OCI-LY3 (cell line): ENCODE measurements at regions not wholly inside any gene's neighbourhood (a gene's known extent, or its start where the extent isn't known, plus 50 kb on each side); places are given as distances from the start of the nearest gene placed in this dataset.

Experiments used
- H2AFZ ChIP-seq: fragments of 200-600, 300-600 bp; shearing (Covaris generic); 2 replicates; pipeline ENCODE4 v1.6.0; 2014; ENCODE audit warnings: antibody characterized with exemption, low read depth, low read length
- H3K27ac ChIP-seq: fragments of 200-600, 300-600 bp; sonication (generic); 2 replicates; pipeline ENCODE4 v1.5.1; 2014; ENCODE audit warnings: mild to moderate bottlenecking, low read length, moderate library complexity, mixed read lengths
- H3K27me3 ChIP-seq: fragments of 200-600, 300-600 bp; sonication (generic); 2 replicates; pipeline ENCODE4 v1.6.1; 2014; ENCODE audit warnings: low read depth, low read length, mixed read lengths
- H3K36me3 ChIP-seq: fragments of 200-600, 300-600 bp; sonication (generic); replicated peaks from 2 replicates; pipeline ENCODE3; 2014; ENCODE audit warnings: low read depth, low read length, mixed read lengths
- H3K4me1 ChIP-seq: fragments of 300-600, 200-600 bp; sonication (generic); 2 replicates; pipeline ENCODE4 v1.6.1; 2014; ENCODE audit warnings: low read length, mixed read lengths
- H3K4me2 ChIP-seq: fragments of 200-600, 300-600 bp; sonication (generic); 2 replicates; pipeline ENCODE4 v1.6.1; 2014; ENCODE audit warnings: low read length, mixed read lengths
- H3K4me3 ChIP-seq: fragments of 300-600, 200-600 bp; sonication (generic); 2 replicates; pipeline ENCODE4 v1.5.1; 2014; ENCODE audit warnings: antibody characterized with exemption, mild to moderate bottlenecking, low read length, moderate library complexity
- H3K79me2 ChIP-seq: fragments of 300-600, 200-600 bp; shearing (Covaris generic); 2 replicates; pipeline ENCODE4 v1.6.1; 2014; ENCODE audit warnings: mild to moderate bottlenecking, low read length, mixed read lengths
- H3K9ac ChIP-seq: fragments of 300-600, 200-600 bp; shearing (Covaris generic); 2 replicates; pipeline ENCODE4 v1.6.0; 2014; ENCODE audit warnings: mild to moderate bottlenecking, low read length, moderate library complexity
- H3K9me3 ChIP-seq: fragments of 200-600, 300-600 bp; shearing (Covaris generic); 2 replicates; pipeline ENCODE4 v1.6.1; 2014; ENCODE audit warnings: low read length, mixed read lengths; ENCODE audit not compliant: insufficient read depth
- H4K20me1 ChIP-seq: fragments of 200-600, 300-600 bp; sonication (generic); 2 replicates; pipeline ENCODE4 v1.6.1; 2016; ENCODE audit warnings: low read length, mixed read lengths; ENCODE audit not compliant: insufficient read depth
- EZH2phosphoT487 ChIP-seq: fragments of 200-600 bp; shearing (Covaris generic); IDR thresholded peaks from 2 replicates; pipeline ENCODE4 v1.6.1; 2018; ENCODE audit warnings: antibody characterized with exemption, mixed run types, low read depth
- TF ChIP-seq, protein P1 (sequence below): fragments of 200-600, 300-600 bp; sonication (generic); IDR thresholded peaks from 2 replicates; pipeline ENCODE4 v1.5.1; 2014; ENCODE audit warnings: antibody characterized with exemption, low read length, low read depth

DNA sequence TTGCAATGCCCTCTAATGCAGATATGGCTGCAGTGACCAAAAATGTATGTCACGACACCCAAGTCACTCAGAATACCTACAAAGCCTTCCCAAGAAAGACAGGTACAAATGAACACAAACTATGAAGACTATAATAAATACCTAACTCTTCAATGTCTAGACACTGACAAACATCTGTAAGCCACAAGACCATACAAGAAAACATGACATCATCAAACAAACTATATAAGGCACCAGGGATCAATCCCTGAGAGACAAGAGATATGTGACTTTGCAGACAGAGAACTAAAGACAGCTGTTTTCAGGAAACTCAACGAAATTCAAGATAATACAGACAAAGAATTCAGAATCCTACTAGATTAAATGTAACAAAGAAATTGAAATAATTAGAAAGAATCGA, 603.7 kb downstream of the CDH9 start:
- Histone ChIP-seq H3K27me3 (no peaks in the 10 kb centered on the region), H3K9ac (no peak overlapping the region), H3K4me1 (no peaks in the 10 kb centered on the region), H3K9me3 (no peaks in the 10 kb centered on the region), H2AFZ (no peak overlapping the region), H3K36me3 (no peaks in the 10 kb centered on the region), H3K79me2 (no peaks in the 10 kb centered on the region), H3K27ac (no peak overlapping the region), H3K4me3 (no peak overlapping the region), H4K20me1 (no peaks in the 10 kb centered on the region), H3K4me2 (no peak overlapping the region)
- TF ChIP-seq, protein P1, sequence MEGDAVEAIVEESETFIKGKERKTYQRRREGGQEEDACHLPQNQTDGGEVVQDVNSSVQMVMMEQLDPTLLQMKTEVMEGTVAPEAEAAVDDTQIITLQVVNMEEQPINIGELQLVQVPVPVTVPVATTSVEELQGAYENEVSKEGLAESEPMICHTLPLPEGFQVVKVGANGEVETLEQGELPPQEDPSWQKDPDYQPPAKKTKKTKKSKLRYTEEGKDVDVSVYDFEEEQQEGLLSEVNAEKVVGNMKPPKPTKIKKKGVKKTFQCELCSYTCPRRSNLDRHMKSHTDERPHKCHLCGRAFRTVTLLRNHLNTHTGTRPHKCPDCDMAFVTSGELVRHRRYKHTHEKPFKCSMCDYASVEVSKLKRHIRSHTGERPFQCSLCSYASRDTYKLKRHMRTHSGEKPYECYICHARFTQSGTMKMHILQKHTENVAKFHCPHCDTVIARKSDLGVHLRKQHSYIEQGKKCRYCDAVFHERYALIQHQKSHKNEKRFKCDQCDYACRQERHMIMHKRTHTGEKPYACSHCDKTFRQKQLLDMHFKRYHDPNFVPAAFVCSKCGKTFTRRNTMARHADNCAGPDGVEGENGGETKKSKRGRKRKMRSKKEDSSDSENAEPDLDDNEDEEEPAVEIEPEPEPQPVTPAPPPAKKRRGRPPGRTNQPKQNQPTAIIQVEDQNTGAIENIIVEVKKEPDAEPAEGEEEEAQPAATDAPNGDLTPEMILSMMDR = no peak
- TF ChIP-seq EZH2phosphoT487 = no peak

DNA sequence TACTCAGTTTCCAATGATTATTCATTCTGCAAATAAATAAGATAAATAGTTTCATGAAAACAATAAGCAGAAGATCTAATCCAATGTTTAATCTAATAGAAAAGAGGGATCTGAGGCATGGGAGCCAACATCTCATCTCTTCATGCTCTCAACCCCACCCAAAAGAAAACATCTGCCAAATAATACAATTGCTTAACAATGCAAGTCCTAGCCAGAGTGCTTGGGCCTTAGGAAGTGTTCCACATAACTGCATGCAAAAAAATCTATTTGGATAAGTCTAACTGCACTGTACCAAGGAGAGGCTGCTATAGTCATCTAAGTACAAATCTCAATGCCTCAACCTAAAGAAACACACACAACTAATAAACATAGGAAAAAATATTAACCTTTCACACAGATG, 606.0 kb downstream of the CDH9 start:
- Histone ChIP-seq H3K4me2 (no peak overlapping the region), H4K20me1 (no peaks in the 10 kb centered on the region), H3K4me3 (no peak overlapping the region), H3K9ac (no peak overlapping the region), H3K36me3 (no peaks in the 10 kb centered on the region), H3K79me2 (no peaks in the 10 kb centered on the region), H2AFZ (no peak overlapping the region), H3K9me3 (no peaks in the 10 kb centered on the region), H3K4me1 (no peaks in the 10 kb centered on the region), H3K27ac (no peak overlapping the region), H3K27me3 (no peaks in the 10 kb centered on the region)
- TF ChIP-seq, protein P1 = no peak
- no peak for TF ChIP-seq EZH2phosphoT487

DNA sequence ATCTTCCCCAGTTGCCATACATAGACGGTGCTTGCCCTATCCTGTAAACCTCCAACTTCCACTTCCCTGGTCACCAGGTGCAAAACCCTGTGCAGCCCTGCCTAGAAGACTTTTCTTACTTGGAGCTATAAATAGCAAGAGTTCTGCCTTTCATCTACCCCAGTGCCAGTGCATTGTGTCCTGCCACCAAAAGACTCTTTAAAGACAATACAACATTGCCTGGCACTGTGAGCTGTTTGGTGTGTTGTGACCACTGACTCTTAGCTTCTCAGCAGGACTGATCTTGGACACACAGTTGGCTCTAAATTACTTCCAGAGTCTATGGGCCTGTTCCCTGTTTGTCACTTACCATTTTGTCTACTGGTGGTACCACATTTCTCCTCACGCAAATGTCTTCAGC, 608.1 kb downstream of the CDH9 start:
- Histone ChIP-seq H3K4me2 (no peak overlapping the region), H3K36me3 (no peaks in the 10 kb centered on the region), H2AFZ (no peak overlapping the region), H3K4me3 (no peak overlapping the region), H3K79me2 (no peaks in the 10 kb centered on the region), H3K27me3 (no peaks in the 10 kb centered on the region), H3K27ac (no peak overlapping the region), H3K9ac (no peak overlapping the region), H4K20me1 (no peaks in the 10 kb centered on the region), H3K9me3 (no peaks in the 10 kb centered on the region), H3K4me1 (no peaks in the 10 kb centered on the region)
- no peak for TF ChIP-seq EZH2phosphoT487
- TF ChIP-seq, protein P1 = no peak

DNA sequence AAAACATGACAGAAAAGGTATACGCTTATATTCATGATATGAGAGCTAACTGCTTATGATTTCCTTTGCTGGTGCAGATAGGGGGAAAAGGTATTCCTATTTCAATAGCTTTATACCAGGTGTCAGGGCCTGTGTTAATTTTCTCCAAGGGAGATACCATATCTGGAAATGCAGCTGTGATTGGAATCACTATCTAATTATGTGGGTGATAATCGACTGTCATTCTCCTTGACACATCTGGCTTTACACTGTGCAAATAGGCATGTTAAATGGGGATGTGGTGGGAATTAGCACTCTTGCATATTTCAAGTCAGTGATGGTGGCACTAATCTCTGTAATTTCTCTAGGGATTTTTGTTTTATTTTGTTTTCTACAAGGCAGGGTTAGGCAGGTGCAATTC, 611.1 kb downstream of the CDH9 start:
- H3K9me3 ChIP-seq = no peaks in the 10 kb centered on the region
- no peak overlapping the region for H2AFZ ChIP-seq
- H3K9ac ChIP-seq = no peak overlapping the region
- H3K79me2 ChIP-seq = no peaks in the 10 kb centered on the region
- H4K20me1 ChIP-seq = no peaks in the 10 kb centered on the region
- H3K27ac ChIP-seq = no peak overlapping the region
- no peaks in the 10 kb centered on the region for H3K27me3 ChIP-seq
- TF ChIP-seq, protein P1 = no peak
- TF ChIP-seq EZH2phosphoT487 = no peak
- no peaks in the 10 kb centered on the region for H3K4me1 ChIP-seq
- no peaks in the 10 kb centered on the region for H3K36me3 ChIP-seq
- no peak overlapping the region for H3K4me3 ChIP-seq
- no peak overlapping the region for H3K4me2 ChIP-seq
